Stimulated activated CD8-positive, alpha-beta memory T cell treated with anti-CD3 and anti-CD28 coated beads, Interleukin-15, amount 100 ng/mL, for 4 hours (primary cell): ENCODE measurements at regions not wholly inside any gene's neighbourhood (a gene's known extent, or its start where the extent isn't known, plus 50 kb on each side); places are given as distances from the start of the nearest gene placed in this dataset.
"Not testable (repeated sequence)": the region's sequence is repeated elsewhere in the genome, so short reads cannot be mapped to it uniquely, and the experiment has no call there.

ENCODE experiments used
- DNase-seq, 2 donors: peaks; one replicate each; pipeline ENCODE4 v3.0.0-alpha.2; 2020; ENCODE audit warnings: low read depth in 2 of 2

DNA sequence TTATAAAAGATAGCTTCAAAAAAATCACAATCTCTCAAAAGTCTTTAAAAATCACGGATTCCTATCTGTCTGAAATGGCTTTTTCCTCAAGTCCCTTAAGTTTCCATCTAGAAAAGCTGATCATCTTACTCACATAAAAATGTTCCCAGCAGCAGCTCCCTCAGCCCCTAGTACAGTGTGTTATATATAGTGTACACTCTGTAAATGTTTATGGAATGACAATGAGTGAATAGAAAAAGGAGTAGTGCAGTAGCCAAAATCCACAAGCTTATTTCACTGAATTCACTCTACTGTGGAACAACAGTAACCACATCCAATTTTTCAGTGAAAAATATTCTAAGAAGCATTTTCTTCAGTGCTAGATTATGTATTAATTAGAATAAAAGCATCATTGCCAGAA lies 609.4 kb downstream of the DTWD2 start:
- no peak for DNase-seq

GRCh38 chr5:118377420-118377819 lies 610.9 kb downstream of the DTWD2 start:
- DNase-seq, result no peak

GRCh38 chr5:118371973-118372831 lies 616.1 kb downstream of the DTWD2 start:
- DNase-seq, result no peak

DNA sequence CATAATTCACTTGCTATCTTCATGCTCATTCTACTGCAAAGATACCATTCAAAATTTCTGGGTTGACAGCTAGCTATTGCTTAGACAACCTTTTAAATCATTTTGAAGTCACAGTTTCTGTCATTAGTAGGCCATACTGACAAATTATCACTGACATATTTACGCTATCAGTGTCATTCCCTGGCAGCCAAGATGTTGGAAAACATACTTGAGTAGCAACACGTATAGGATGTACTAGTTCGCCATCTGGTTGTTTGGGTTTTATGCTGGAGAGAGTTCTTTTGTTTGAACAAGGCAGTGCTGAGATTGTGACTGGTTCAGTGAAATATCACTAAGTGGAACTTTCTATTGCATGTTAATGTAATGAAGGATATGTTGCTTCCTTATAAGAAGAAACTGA lies 621.9 kb downstream of the DTWD2 start:
- DNase-seq, result no peak

- no peak for DNase-seq
Measured at GRCh38 chr5:118365718-118366117, 622.6 kb downstream of the DTWD2 start.

- DNase-seq, result no peak
Measured at GRCh38 chr5:118354797-118355196, 633.5 kb downstream of the DTWD2 start.

DNA sequence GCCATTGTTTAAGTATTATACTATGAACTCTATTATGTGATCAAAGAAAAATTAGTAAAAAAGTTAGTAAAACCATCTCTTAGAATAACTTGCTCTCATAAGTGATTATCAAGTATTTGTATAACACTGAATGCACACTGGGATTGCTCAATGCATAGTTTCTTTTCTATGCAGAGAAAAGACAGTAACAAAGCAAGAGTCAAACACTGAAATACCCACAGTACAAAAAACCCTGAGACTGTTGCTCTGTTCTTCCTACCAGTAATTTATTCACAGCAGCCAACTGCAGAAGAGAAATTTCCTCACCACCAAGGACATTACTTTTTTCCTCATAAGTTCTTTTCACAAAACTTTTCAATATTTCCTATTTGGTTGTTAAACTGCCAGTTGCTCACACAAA lies 634.4 kb downstream of the DTWD2 start:
- no peak for DNase-seq

DNA sequence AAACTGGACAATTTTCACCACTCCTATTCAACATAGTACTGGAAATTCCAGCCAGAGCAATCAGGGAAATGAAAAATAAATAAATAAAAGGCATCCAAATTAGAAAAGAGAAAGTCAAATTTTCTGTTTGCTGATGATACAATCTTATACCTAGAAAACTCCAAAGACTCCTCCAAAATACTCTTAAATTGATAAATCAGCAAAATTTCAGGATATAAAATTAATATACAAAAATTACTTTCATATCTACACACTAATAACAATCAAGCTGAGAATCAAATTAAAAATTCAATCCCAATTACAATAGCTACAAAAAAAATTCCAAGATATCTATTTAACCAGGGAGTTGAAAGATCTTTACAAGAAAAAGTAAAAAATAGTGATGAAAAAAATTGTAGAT lies 651.9 kb downstream of the DTWD2 start:
- DNase-seq, result no peak

GRCh38 chr5:118327389-118327788 lies 661.0 kb downstream of the DTWD2 start:
- DNase-seq, result no peak

DNA sequence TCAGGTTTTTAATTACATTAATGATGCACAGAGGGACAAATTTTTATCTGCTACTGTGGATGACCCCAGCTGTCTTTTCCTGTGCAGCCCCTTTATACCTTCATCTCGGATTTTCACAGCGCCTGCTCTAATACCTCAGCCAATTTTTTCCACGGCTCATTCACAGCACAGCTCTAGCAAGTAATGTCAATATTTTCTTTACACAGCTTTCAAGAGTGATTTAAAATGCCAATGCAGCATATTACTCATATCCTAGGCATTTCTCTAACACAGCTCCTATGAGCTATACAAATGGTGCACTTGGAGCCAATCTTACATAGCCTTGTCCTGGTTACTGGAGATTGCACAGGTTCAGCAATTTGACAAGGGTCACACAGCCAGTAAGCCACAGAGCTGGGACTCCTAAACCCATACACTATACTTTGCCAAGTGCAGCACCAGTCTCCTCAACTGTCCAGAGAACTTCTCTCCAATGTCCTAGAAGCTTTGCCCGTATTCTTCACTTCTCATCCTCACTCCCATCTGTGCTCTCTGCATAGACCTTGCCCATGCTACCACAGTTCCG lies 661.8 kb downstream of the DTWD2 start:
- DNase-seq, result no peak

DNA sequence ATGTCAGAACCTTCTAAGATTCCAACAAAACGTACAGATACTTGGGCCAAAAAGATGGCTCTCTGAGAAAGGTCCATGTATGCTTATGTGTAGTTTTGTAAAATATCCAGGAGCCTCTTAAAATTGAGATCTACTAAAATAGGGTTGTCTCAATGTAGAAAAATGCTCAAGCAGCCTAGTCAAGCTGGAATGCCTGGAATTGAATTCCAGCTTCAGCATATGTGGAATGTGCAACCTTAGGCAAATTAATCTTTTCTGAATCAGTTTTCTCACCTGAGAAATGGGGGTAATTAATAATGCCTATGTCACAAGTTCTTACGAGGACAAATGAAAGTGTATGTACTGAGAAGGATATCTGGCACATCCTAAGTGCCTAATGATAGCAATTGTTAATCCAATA lies 662.4 kb downstream of the DTWD2 start:
- DNase-seq, result no peak

GRCh38 chr5:118323723-118324122 lies 664.6 kb downstream of the DTWD2 start:
- DNase-seq, result not testable (repeated sequence)

DNA sequence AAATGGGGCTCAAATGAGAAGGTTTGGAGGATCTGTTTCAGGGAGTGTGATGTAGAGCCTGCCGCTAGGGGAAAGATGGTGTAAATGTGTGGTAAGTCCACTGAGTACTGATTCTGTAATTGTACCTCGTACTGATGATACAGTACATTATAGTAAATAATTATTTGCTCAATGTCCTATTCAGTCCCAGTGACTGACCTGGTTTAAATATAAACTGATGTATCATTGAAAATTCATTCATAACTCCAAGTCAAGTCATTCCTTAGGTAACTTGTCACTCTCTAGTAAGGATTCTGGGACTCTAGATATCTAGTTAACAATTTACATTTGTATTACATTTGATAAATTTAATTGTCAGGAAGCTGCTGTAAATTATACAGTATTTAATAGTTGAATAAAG lies 667.3 kb downstream of the DTWD2 start:
- no peak for DNase-seq

GRCh38 chr5:118320121-118320520 lies 668.2 kb downstream of the DTWD2 start:
- DNase-seq, result no peak

DNA sequence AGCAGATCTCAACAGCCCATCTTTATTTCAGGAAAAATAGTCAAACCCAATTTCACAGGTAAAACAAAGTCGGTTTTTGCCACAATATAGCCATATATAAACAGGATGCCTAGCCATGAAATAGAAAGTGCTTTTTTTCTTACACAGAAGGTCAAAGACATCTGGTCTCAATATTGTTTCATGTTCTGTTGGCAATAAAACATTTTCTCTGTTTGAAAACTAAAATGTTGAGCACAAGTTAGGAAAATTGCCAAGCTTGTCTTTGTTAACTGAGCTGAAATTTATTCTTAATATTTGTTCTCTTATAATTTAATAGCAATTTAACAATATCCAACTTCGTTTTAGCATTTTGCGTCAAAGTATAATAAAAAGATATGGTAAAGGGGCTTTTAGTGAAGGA lies 673.4 kb downstream of the DTWD2 start:
- no peak for DNase-seq

DNA sequence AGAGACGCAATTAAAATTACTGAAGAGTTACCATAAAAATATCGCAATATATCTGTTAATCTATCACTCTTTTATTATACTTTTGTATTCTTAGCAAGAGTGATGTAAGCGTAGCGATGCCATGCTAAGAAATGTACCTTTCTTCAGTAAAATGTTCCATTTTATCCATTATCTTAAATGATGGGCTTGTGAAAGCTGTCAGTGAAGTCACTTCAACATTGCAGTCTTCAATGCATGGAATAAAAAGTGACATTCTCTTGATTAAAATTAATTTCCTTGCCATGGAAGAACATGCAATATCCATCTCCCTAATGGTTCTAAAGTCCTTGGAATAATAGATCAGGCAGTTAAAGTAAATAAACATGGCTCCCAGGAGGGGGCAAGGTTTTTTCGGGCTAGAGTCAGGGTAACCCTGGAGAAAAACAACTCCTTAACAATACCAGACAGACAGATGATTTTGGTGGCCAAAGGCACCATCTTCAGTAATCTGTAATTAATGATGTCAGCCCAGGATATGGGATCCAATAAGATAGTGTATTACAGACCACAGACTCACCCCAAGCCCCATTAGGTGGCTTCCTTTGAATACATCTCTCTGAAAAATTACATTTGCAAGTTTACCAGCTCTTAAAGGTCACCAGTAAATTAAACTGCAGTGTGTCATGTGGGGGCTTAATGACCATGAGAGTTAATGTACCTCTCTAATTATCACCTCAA lies 677.1 kb downstream of the DTWD2 start:
- no peak for DNase-seq

- DNase-seq, result no peak
Measured at GRCh38 chr5:118310401-118310800, 677.9 kb downstream of the DTWD2 start.

DNA sequence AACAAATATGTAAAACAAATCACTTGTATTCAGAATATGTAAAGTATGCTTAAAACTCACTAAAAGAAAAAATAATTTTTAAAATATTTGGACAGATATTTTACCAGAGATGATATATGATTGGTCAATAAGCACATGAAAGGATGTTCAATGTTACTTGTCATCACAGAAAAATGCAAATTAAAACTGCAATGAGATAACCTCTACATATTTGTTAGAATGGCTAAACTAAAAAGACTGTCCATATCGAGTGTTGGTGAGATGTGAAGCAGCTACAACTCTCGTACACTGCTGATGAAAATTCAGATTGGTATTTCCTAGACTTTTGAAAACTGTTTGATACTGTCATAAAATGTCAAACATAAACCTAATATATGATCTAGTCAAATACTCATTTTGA lies 685.1 kb downstream of the DTWD2 start:
- DNase-seq, result no peak

- DNase-seq, result no peak
Measured at GRCh38 chr5:118302786-118303185, 685.6 kb downstream of the DTWD2 start.

DNA sequence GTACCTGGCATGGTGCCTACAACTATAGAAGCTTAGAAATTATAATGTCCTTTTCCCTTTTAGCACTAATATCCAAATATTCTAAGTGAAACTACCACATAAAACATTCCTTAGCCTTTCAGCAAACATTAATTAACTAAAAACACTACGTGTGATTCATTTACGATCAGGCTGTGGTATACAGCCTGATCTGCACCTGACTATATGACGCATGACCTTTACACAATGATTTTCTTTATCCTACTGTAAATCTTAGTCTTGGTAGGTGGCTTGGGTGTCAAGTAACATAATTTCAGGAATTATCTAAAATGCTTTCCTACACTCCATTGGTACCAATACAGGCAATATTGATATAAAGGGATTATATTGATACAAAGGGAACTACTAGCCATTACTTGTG lies 686.7 kb downstream of the DTWD2 start:
- no peak for DNase-seq

- no peak for DNase-seq
Measured at GRCh38 chr5:118295045-118295444, 693.3 kb downstream of the DTWD2 start.

DNA sequence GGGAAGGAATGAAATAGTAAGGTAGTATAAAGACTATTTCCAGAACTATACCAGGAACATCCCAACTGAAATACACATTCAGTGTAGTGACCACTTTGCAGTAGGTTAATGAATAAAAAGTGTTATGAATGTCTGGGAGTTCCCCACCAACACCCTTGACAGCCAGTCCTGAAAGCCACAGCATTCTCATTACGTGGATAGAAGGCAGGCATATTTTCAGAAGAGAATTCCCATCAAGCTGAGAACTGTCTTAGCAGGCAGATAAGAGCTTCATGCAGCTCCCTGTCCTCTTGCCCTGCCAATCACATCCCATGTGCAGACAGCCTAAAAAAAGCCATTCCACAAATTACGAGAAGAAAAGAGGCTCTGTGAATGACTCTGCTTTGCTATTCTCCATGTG lies 695.0 kb downstream of the DTWD2 start:
- no peak for DNase-seq

DNA sequence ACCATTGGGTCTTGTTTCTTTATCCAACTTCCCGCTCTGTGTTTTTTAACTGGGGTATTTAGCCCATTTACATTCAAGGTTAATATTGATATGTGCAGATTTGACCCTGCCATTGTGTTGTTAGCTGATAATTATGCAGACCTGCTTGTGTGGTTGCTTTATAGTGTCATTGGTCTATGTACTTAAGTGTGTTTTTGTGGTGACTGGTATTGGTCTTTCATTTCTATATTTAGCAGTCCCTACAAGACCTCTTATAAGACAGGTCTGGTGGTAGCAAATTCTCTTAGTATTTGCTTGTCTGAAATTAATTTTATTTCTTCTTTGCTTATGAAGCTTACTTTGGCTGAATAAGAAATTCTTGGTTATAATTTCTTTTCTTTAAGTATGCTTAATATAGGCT lies 698.1 kb downstream of the DTWD2 start:
- no peak for DNase-seq
